ENCODE measurements at regions not wholly inside any gene's neighbourhood (a gene's known extent, or its start where the extent isn't known, plus 50 kb on each side); places are given as distances from the start of the nearest gene placed in this dataset.
"Not testable (repeated sequence)": the region's sequence is repeated elsewhere in the genome, so short reads cannot be mapped to it uniquely, and the experiment has no call there.

GRCh38 chr2:190584980-190585661 lies 50.6 kb upstream of the NEMP2 start:
- Mint-ChIP-seq H3K4me3 (no peak overlapping the region), H3K4me1 (peaks cover 5% of the 10 kb centered on the region), H3K27me3 (ENCODE audit: low read depth) (no peaks in the 10 kb centered on the region), H3K27ac (no peak overlapping the region), H3K9me3 (no peaks in the 10 kb centered on the region), H3K36me3 (ENCODE audit: low read depth) (no peaks in the 10 kb centered on the region)
- TF ChIP-seq CTCF (IDR thresholded peaks at IDR 0.05; ENCODE audit: unreplicated experiment in 3 of 3): no peak

- no peak for TF ChIP-seq CTCF (IDR thresholded peaks at IDR 0.05; ENCODE audit: unreplicated experiment in 3 of 3)
- Mint-ChIP-seq H3K27me3 (ENCODE audit: low read depth) (no peaks in the 10 kb centered on the region), H3K9me3 (no peaks in the 10 kb centered on the region), H3K4me3 (no peak overlapping the region), H3K36me3 (ENCODE audit: low read depth) (no peaks in the 10 kb centered on the region), H3K4me1 (peaks cover 9% of the 10 kb centered on the region), H3K27ac (no peak overlapping the region)
These were observed 52.6 kb upstream of the NEMP2 start for GRCh38 chr2:190587106-190587505.

- Mint-ChIP-seq H3K36me3 (ENCODE audit: low read depth) (no peaks in the 10 kb centered on the region), H3K4me3 (no peak overlapping the region), H3K27ac (no peak overlapping the region), H3K27me3 (ENCODE audit: low read depth) (no peaks in the 10 kb centered on the region), H3K9me3 (no peaks in the 10 kb centered on the region), H3K4me1 (peaks cover 5% of the 10 kb centered on the region)
- no peak for TF ChIP-seq CTCF (IDR thresholded peaks at IDR 0.05; ENCODE audit: unreplicated experiment in 3 of 3)
These were observed 54.5 kb upstream of the NEMP2 start for GRCh38 chr2:190589008-190589407.

GRCh38 chr2:190591437-190591836 lies 56.9 kb upstream of the NEMP2 start:
- TF ChIP-seq CTCF (IDR thresholded peaks at IDR 0.05; ENCODE audit: unreplicated experiment in 3 of 3): no peak
- H3K4me1 Mint-ChIP-seq: peaks cover 5% of the 10 kb centered on the region
- no peak overlapping the region for H3K27ac Mint-ChIP-seq

GRCh38 chr2:190592831-190593230 lies 56.1 kb upstream of the NAB1 start:
- H3K4me3 Mint-ChIP-seq: no peak overlapping the region
- no peaks in the 10 kb centered on the region for H3K27me3 Mint-ChIP-seq (ENCODE audit: low read depth)
- peaks cover 10% of the 10 kb centered on the region for H3K4me1 Mint-ChIP-seq
- H3K36me3 Mint-ChIP-seq (ENCODE audit: low read depth): no peaks in the 10 kb centered on the region
- no peaks in the 10 kb centered on the region for H3K9me3 Mint-ChIP-seq
- no peak for TF ChIP-seq CTCF (IDR thresholded peaks at IDR 0.05; ENCODE audit: unreplicated experiment in 3 of 3)
- no peak overlapping the region for H3K27ac Mint-ChIP-seq

More at GRCh38 chr2:190591437-190591836, 56.9 kb upstream of the NEMP2 start:
- Mint-ChIP-seq H3K4me3 (no peak overlapping the region), H3K27me3 (ENCODE audit: low read depth) (no peaks in the 10 kb centered on the region), H3K36me3 (ENCODE audit: low read depth) (no peaks in the 10 kb centered on the region), H3K9me3 (no peaks in the 10 kb centered on the region)

- H3K4me1 Mint-ChIP-seq: peaks cover 11% of the 10 kb centered on the region
- H3K36me3 Mint-ChIP-seq (ENCODE audit: low read depth); H3K9me3 Mint-ChIP-seq; H3K27me3 Mint-ChIP-seq (ENCODE audit: low read depth); H3K27ac Mint-ChIP-seq; H3K4me3 Mint-ChIP-seq: not testable (repeated sequence)
These were observed 53.0 kb upstream of the NAB1 start for GRCh38 chr2:190595879-190596278.

Measured in nephron (organoid).